GM18517 (cell line): ENCODE measurements at regions not wholly inside any gene's neighbourhood (a gene's known extent, or its start where the extent isn't known, plus 50 kb on each side); places are given as distances from the start of the nearest gene placed in this dataset.
"Not testable (repeated sequence)": the region's sequence is repeated elsewhere in the genome, so short reads cannot be mapped to it uniquely, and the experiment has no call there.

Source experiments
- ATAC-seq: cut with Tn5 transposase; IDR thresholded peaks from one replicate; pipeline ENCODE4 v1.9.1; 2021; ENCODE audit warnings: mild to moderate bottlenecking, moderate library complexity; ENCODE audit not compliant: unreplicated experiment

DNA sequence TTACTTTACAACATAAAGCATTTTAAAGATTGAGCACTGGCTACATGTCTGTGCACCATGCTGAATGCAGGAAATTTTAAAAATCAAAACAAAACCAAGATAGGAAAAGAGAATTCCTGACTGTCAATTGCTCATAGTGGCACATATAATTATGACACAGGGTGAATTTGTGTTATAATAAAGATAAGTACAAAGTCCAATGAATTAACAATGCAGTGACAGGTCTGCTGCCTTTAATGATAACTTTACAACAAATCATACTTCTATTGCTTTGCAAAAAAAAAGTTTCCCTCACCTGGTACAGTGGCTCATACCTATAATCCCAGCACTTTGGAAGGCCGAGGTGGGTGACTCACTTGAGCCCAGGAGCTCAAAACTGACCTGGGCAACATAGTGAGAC lies 93.8 kb upstream of the OSBPL8 start:
- ATAC-seq, result no peak

DNA sequence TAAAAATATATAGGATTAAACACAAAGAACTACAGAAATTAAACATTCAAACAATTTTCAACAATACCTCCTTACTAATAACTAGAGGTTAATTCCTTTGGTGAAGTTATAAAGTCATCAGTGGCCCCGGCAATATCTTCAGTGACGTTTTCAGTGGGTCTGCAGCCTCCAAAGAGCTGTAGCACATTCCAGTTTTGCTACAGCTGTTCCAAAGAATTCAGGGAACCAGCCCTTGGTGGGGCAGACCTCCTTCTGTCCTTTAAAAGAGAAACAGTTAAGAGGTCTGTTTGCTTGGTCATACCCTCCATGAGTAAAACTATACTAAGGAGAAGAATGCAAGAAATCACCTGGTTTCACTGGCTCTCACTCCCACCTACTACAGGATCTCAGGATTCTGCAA lies 99.2 kb upstream of the ZDHHC17 start:
- ATAC-seq, result no peak

DNA sequence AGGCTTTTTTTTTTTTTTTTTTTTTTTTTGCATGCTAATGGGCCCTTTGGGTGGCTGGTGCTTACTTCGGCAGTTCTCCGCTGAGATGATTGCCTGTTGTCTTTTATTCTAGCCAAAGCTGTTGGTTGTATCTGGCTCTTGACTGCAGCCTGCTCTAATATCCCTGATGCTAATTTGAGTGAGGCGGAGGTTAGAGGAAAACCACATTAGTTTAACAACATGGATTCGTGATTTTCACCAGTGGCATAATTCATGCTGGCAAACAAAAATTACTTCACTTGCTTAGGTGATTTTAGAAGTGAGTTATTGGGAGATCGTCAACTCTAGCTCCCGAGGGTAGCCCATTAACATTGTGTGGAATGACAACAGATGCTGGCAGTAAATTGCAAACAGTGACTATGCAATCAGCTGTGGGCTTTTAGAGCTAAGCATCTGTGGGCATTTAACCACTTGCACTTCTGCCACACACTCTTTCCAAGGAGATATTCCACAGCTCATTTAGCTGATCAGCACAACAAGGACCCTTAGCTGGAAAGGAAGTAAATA lies 97.6 kb upstream of the ZDHHC17 start:
- no peak for ATAC-seq

DNA sequence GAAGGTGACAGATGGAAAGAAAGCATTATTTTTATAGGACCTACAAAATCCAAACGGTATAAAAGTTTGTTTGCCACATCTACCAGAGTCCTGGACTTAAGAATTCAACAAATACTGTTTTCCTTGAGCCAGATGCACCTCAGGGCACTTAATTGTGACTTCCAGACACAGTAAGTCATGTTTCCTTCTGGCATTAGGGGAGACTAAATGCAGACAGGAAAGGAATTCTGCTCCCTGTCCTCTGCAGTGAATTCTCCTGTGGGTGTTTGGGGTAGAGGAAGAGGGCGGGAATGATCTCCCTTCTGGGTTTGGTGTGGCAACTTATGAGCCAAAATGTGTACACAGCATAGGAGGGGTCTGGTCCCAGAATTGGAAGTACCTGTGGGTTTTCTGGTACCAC lies 93.9 kb upstream of the ZDHHC17 start:
- ATAC-seq, result no peak

DNA sequence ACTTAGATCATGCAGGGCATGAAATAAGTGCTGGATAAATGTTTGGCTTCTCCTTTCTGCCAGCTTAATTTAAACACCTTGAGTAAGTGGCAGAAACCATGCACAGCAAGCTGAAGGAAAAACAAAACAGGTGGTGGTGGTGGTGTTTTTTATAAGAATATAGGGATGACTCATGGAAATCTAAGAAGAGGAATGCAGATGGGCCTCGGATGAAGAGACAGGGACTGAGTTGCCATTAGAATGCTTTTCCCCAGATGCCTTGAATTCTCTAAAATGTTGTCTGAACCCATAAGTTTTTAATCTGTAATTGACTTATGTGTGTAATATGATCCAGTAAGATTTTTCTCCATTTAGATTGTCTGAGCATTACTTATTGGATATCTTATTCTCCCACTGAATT lies 93.1 kb upstream of the ZDHHC17 start:
- no peak for ATAC-seq

DNA sequence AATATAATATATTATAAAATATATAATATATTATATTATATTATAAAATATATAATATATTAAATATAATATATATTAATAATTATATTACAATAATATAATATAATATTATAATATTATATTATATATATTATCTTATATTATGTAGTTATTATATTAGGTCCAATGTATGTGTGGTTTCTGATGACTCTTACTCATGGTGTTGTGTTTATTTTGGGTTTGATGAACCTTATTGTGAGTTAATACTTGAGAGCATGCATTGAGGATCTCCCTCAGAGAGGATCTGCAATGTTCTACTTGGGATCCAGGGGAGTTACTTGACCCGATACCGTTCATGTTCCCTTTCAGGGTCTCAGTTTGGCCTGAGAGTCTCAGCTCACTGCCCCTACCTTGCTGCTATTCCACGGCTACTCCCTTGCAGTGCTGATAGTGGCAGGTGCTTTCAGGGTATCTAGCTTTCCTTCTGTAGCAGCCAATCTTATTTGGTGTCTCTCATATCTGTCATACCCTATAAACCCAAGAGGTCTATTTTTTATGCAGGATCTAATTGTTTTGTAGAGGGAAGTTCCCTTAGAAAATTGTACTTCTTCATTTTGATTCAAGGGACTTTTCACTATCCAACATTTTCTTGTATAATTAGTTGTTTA lies 89.1 kb upstream of the ZDHHC17 start:
- no peak for ATAC-seq

DNA sequence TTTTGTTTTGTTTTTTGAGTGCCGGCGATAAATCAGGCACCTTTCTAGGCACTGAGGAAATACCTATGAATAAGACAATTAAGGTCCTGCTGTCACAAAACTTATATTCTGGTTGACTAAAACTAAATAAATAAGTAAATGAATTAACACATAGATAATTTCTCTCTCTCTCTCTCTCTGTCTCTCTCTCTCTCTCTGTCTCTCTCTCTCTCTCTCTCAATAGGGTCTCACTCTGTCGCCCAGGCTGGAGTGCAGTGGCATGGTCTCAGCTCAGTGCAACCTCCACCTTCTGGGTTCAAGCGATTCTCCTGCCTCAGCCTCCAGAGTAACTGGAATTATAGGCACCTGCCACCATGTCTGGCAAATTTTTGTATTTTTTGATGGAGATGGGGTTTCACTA lies 87.7 kb upstream of the ZDHHC17 start:
- ATAC-seq, result not testable (repeated sequence)

DNA sequence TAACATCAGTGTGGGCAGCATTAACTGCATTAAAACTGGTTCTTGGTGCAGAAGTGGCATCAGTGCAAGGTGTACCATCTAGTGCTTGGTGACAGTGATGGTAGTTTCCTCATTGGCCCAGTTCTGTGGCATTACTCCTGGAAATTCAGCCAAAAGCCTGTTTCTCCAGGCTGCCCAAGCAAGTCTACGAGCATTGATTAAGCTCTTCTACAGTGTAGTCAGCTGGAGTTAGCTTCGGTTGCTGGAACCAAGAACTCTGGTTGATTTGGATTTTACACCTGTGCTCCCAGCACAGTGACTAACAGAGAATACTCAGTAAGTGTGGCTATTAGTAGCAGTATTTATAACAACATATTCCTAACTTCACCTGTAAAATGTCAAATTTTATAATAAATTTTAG lies 84.9 kb upstream of the ZDHHC17 start:
- ATAC-seq, result no peak

DNA sequence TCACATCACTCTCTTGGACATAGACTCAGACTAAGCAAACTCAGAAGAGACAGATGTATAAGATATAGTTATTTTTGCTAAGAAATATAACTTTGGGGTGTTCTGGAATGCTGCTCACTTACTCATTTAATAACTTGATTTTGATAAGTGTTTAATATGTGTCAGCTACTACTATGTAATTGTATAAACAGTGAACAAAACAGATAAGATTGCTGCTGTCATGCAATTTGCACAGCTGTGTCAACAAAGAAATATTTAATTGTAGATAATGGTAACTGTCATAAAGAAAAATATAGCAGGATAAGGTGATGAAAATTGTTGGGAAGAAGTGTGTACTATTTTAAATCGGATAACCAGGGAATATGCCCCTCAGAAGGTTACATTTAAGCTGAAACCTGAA lies 84.1 kb upstream of the ZDHHC17 start:
- no peak for ATAC-seq

DNA sequence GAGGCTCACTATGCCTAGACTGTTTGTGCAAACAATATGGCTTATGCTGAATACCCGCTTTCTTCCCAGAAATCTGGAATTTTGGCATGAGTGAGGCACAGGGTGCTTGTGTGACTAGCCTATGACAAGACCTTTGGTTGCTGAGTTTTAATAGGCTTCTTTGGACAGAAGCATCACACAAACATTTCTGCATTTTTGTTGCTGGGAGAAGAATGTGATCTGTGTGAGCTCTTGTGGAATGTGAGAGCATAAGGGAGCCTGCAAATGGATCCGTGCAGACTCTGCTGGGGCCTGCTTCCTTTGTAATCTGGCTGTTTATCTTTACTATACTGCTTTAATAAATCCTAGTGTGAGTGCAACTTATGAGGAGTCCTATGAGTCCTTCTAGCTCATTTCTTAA lies 83.0 kb upstream of the ZDHHC17 start:
- ATAC-seq, result no peak

DNA sequence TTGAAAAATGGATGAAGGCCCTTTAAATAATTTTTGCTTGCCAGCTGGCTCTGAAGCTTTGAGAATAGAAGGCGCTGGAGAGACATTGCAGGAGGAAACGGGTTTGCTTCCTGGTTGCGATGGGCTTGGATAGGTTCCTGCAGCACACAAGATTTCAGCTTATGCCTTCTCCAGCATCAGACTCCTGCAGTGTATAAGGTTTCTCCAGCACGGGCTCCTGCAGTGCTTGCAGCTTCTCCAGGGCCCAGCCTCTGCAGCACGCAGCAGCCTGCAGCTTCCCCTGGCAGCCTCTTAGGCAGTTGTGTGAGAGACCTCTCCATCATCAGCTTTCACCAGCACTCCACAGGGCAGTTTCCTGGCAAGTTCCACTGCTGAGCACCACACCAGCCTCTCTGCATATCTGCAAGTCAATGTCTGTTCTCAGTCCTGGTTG lies 78.7 kb upstream of the ZDHHC17 start:
- no peak for ATAC-seq

DNA sequence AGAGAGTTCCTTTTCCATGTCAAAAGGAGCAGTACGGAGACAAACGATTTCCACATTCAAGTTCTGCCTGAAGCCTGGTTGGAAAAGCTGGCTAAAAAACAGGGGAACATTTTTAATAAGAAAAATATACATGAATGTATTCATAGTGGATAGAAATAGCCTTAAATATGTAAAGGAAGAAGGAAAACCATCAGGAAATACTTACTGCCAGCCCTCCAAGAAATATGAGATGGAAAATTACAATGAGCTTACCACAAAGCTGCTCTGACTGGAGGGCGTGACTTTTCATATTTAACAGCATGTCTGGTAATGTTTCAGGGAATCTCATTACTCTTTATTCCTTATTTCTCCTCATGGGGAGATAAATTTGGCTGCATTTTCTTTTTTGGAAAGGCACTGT lies 75.9 kb upstream of the ZDHHC17 start:
- no peak for ATAC-seq

DNA sequence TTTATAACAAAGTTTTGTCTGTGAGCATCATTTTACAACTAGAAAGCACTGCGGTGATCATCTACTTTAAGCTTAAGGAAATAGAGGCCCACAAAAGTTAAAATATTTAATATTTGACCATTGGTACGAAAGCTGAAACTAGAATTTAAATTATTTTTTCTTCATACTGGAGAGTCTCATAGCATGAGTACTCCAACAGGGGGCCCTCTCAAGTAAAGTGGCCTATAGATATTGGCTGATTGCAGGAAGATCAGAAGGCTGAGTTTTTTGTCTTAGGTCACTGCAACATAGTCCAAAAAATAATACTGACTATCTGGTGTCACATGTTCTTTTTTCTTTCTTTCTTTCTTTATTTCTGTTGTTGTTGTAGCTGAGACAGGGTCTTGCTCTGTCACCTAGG lies 75.3 kb upstream of the ZDHHC17 start:
- ATAC-seq, result no peak

DNA sequence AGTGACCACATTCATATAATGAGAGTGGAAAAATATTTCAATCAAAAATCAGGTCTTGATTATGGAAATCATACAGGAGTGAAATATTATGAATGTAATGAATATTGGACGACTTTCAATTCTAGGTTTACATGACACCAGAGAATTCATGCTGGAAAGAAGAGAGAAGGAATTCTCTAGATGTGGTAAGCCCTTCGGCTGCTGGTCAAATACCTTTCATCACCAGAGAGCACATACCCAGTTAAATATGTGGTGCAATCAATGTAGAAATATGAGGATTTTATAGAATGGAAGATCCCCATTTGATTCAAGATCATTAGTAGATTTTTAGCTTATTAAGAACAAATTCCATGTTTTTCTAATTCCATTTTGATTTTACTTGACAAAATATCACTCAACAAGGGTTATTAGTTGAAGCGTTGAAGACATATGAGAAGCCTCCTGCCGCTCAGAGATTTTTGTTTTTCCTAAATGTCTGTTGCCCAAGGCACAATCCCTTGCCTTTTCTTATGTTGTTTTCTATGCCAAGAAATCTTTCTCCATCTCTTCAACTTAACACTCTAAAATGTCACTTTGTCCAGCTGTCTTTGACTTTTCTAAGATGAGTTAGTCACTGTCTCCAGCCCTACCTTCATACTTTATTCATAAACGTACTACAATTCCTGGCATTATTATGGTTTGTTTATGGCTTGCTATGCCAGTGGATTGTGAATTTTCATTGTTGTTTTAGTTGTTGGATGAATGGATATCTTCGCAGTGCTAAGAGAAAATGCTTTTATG lies 72.8 kb upstream of the ZDHHC17 start:
- ATAC-seq, result no peak

DNA sequence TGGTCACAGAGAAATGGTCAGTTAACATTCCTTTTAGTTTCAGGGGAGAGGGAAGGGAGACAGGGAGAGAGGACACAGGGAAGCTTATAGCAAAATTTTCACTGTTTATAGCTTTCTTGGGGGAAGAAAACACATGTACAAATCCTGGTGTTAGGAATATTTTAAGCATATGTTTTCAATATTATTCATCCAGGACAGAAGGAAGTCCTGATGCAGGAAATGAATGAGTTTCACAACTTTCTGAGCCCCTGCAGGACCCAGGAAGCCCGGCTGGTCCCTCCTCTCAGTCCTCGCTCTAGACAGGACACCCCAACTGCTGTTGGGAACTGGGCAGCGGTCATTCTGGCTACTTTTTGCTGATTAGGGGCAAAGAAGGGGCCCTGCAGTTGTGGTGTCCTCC lies 71.1 kb upstream of the ZDHHC17 start:
- ATAC-seq, result no peak

DNA sequence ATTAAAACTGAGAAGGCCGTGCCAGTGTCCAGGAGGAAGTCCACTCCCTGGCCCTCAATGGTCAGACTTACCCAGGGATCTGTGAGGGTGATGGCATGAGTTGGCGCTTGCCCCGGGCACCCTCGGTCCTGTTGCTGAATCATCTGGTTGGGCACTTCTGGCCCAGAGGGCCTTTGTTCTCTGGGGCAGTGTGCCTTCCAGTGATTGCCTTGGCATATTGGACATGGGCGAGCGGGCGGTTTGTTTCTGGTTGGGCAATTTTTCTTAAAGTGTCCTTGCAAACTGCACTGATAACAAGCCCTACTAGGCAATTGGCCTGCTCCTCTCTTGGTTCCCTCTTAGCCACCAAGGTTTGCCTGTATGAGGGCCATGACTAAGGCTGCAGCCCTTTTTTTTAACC lies 69.5 kb upstream of the ZDHHC17 start:
- ATAC-seq, result no peak

DNA sequence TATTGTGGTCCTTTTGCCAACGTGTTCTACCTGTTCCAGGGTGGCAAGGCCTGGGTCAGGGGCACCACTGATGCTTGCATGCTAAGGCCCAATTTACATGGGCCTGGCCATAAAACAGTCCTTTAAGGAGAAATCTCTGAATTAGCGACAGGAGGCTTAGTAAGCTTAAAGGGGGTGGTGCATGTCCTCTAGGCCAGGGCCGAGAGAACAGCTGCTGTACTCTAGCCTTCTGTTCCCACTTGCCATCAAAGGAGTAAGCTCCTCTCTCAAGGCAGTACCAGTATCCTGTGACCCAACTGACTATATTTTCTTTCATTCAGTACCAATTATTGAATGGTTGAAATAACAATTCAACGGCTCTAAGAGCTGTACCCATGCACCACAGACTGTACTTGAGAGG lies 67.7 kb upstream of the ZDHHC17 start:
- no peak for ATAC-seq

DNA sequence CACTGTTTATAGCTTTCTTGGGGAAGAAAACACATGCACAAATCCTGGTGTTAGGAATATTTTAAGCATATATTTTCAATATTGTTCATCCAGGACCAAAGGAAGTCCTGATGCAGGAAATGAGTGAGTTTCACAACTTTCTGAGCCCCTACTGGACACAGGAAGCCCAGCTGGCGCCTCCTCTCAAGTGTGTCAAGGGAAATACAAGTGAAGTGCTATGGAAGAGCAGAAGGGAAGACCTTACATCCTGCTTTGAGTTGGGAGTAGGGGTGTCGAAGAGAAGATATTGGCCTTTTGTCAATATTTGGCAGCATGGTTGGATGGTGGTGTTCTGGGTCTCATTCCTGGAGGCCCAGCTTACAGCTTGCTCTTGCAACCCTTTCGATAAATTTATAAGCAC lies 66.1 kb upstream of the ZDHHC17 start:
- no peak for ATAC-seq

DNA sequence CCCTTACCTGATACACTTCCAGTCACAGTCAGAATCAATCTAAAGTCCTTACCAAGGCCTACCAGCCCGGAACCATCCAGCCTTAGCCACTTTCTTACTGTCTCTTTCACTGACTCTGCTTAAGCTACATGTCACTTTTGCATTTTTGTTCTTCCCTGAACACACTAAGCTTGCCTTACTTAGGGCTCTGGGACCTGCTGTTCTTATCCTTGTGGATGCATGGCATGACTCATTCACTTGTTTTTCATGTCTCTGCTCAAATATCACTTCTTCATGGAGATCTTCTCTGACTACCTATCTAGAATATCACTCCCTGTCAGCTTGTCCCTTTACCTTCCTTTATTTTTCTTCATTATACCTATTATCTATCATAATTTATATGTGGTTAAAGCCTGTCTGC lies 65.6 kb upstream of the ZDHHC17 start:
- ATAC-seq, result no peak

DNA sequence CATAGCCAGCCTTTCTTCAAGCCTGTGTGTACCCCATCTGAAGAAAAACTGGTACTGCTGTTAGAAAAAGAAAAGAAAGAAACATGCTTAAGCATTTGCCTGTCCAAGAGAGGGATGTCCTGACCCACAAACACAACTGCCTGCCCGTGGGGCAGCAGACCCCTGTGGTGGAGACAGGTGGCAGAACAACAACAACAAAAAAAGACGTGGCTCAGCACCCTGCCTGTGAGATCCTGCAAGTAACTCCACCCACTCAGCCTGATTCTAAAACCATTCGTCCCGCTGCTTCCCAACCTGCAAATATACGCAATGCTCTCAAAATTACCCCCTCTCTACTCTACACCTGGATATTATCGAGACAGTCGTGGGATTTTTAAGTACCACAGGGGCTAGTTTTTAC lies 64.9 kb upstream of the ZDHHC17 start:
- ATAC-seq, result no peak

DNA sequence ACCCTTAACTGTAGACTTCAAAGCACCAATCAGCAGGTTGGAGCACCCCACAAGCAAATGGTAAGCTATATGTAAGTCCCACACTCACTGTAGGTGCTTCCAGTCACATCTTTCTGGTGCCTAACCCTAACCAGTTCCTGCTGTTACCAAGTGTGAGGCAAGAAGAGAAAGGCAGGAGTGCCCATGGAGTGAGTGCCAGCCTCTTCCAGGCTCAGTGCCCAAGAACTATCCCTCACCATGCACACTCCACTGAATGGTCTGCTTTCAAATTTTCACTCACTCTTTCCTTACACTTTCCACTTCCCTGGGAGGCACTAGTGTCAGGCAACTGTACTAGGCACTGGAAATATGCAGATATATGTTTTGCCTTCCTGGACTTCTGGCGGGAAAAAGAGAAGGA lies 62.2 kb upstream of the ZDHHC17 start:
- ATAC-seq, result no peak

DNA sequence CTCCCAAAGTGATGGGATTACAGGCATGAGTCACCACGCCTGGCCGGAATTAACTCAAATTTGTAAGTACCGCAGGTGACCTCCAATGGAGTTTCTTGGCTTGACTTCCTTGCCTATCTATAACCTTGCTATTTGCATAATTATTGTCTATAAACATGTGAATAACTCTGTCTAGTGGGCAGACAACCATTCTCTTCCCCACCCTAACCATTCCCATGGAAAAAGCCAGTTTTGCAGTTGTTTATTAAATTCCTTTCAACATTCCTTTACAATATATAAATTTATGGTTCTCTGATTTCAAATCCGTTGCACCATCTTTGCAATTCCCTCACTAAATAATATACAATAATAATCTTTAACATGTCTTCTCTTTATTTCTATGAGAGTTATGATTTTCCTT lies 61.0 kb upstream of the ZDHHC17 start:
- no peak for ATAC-seq

DNA sequence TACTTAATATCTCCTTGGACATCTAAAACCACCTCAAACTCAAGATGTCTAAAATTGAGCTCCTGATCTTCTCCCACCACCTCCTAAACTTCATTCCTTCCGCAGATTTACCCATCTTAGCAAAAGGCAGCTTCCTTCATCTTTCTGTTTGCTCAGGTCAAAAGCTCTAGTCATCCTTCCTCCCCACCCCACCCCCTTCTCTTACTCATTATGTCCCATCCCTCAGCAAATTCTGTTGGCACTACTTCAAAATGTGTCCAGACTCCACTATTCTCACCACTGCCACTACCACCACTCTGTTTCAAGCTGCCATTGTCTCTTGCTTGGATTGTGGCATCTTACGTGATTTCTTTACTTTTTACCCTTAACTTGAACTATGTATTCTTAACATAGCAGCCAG lies 59.2 kb upstream of the ZDHHC17 start:
- no peak for ATAC-seq
